ENCODE measurements at regions not wholly inside any gene's neighbourhood (a gene's known extent, or its start where the extent isn't known, plus 50 kb on each side); places are given as distances from the start of the nearest gene placed in this dataset.

DNA sequence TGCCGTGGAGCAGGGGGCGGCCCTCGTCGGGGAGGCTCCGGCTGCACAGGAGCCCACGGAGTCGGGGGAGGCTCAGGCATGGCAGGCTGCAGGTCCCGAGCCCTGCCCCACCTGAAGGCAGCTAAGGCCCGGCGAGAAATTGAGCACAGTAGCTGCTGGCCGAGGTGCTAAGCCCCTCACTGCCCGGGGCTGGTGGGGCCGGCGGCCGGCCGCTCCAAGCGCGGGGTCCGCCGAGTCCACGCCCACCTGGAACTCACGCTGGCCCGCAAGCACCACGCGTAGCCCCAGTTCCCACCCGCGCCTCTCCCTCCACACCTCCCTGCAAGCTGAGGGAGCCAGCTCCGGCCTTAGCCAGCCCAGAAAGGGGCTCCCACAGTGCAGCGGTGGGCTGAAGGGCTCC lies 589.4 kb downstream of the PPP4R3C start:
- H3K9me3 ChIP-seq: no peaks in the 10 kb centered on the region
- no peaks in the 10 kb centered on the region for H3K4me1 ChIP-seq (ENCODE audit: low read depth)
- H3K36me3 ChIP-seq (ENCODE audit: low read depth): no peaks in the 10 kb centered on the region
- no peak overlapping the region for H3K4me3 ChIP-seq
- peak in 1 of 3 donors; percentile 34 for DNase-seq
- TF ChIP-seq, protein P1, sequence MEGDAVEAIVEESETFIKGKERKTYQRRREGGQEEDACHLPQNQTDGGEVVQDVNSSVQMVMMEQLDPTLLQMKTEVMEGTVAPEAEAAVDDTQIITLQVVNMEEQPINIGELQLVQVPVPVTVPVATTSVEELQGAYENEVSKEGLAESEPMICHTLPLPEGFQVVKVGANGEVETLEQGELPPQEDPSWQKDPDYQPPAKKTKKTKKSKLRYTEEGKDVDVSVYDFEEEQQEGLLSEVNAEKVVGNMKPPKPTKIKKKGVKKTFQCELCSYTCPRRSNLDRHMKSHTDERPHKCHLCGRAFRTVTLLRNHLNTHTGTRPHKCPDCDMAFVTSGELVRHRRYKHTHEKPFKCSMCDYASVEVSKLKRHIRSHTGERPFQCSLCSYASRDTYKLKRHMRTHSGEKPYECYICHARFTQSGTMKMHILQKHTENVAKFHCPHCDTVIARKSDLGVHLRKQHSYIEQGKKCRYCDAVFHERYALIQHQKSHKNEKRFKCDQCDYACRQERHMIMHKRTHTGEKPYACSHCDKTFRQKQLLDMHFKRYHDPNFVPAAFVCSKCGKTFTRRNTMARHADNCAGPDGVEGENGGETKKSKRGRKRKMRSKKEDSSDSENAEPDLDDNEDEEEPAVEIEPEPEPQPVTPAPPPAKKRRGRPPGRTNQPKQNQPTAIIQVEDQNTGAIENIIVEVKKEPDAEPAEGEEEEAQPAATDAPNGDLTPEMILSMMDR (IDR thresholded peaks at IDR 0.05): no peak
- intact Hi-C loops (cut with DNase I, micrococcal nuclease): no loop called here
- ATAC-seq: no peak

GRCh38 chrX:26871967-26872366 lies 591.2 kb downstream of the PPP4R3C start:
- Histone ChIP-seq H3K4me1 (ENCODE audit: low read depth) (no peaks in the 10 kb centered on the region), H3K9me3 (no peaks in the 10 kb centered on the region), H3K36me3 (ENCODE audit: low read depth) (no peaks in the 10 kb centered on the region), H3K4me3 (no peak overlapping the region)
- intact Hi-C loops (cut with DNase I, micrococcal nuclease): no loop called here
- DNase-seq: no peak
- TF ChIP-seq, protein P1 (IDR thresholded peaks at IDR 0.05): no peak
- ATAC-seq: no peak

GRCh38 chrX:26851981-26852380 lies 611.2 kb downstream of the PPP4R3C start:
- Histone ChIP-seq H3K9me3 (no peaks in the 10 kb centered on the region), H3K36me3 (ENCODE audit: low read depth) (no peaks in the 10 kb centered on the region), H3K4me3 (no peak overlapping the region), H3K4me1 (ENCODE audit: low read depth) (no peaks in the 10 kb centered on the region)
- intact Hi-C loops (cut with DNase I, micrococcal nuclease): no loop called here
- TF ChIP-seq, protein P1 (IDR thresholded peaks at IDR 0.05): no peak
- DNase-seq: no peak
- ATAC-seq: no peak

GRCh38 chrX:26848511-26848910 lies 614.6 kb downstream of the PPP4R3C start:
- no peak for ATAC-seq
- H3K9me3 ChIP-seq: no peaks in the 10 kb centered on the region
- DNase-seq: no peak
- TF ChIP-seq, protein P1 (IDR thresholded peaks at IDR 0.05): no peak
- no peak overlapping the region for H3K4me3 ChIP-seq
- H3K4me1 ChIP-seq (ENCODE audit: low read depth): no peaks in the 10 kb centered on the region
- H3K36me3 ChIP-seq (ENCODE audit: low read depth): no peaks in the 10 kb centered on the region
- intact Hi-C loops (cut with DNase I, micrococcal nuclease): no loop called here

DNA sequence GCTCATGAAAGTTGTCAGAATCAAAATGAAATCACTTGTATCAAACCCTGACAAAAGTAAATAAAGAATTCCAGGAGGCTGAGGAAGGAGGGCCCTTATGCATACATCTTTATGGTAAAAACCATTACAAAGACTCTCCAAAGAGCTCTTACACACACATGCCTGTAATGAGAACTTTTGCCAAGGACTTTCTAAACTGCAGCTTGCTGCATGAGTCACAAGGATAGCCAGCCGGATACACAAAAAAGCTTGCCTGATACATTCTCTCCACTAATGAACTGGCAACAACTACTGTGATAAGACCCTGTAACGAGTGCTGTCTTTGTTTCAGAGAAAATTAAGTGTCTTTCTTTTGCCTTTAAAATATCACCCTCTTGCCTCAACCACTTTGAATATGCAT lies 618.1 kb downstream of the PPP4R3C start:
- TF ChIP-seq, protein P1 (IDR thresholded peaks at IDR 0.05): no peak
- H3K36me3 ChIP-seq (ENCODE audit: low read depth): no peaks in the 10 kb centered on the region
- H3K4me1 ChIP-seq (ENCODE audit: low read depth): no peaks in the 10 kb centered on the region
- ATAC-seq (no peak), DNase-seq (no peak)
- H3K4me3 ChIP-seq: no peak overlapping the region
- no peaks in the 10 kb centered on the region for H3K9me3 ChIP-seq
- intact Hi-C loops (cut with DNase I, micrococcal nuclease): no loop called here

DNA sequence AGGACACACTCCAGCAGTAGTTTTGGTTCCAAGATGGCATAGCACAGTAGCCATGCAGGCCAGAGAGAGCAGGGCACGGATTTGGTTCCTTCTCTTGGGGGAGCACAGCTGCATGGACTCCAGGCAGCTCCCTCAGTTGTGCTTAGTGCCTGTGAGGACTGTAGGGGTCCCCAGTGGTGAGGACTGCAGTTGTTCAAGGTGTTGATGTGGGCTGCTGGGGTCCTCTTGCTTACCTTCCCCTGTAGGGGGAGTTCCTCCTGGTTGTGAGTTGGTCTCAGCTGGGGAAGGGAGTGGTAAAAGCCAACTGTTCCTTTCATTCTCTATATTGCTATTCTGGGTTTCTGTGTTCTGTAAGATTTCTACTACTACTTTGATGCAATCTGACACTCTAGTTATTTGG lies 606.5 kb downstream of the MAGEB5 start:
- Histone ChIP-seq H3K4me1 (ENCODE audit: low read depth) (no peaks in the 10 kb centered on the region), H3K36me3 (ENCODE audit: low read depth) (no peaks in the 10 kb centered on the region), H3K9me3 (peaks cover 4% of the 10 kb centered on the region), H3K4me3 (no peak overlapping the region)
- ATAC-seq (no peak), DNase-seq (no peak)
- intact Hi-C loops (cut with DNase I, micrococcal nuclease): no loop called here
- TF ChIP-seq, protein P1 (IDR thresholded peaks at IDR 0.05): no peak
